ENCODE measurements at regions not wholly inside any gene's neighbourhood (a gene's known extent, or its start where the extent isn't known, plus 50 kb on each side); places are given as distances from the start of the nearest gene placed in this dataset.

- Histone ChIP-seq H3K4me1 (ENCODE audit: control insufficient read depth in 1 of 2, insufficient read depth in 2 of 2, low read depth in 1 of 2, low read length in 1 of 2) (peaks cover 0 to 33% of the 10 kb centered on the region in 2 experiments; a peak in 3 of 4 replicates), H3K4me2 (no peak overlapping the region), H3K9me2 (no peaks in the 10 kb centered on the region), H3K27me3 (ENCODE audit: insufficient read depth) (no peaks in the 10 kb centered on the region), H4K20me1 (ENCODE audit: insufficient read depth) (no peaks in the 10 kb centered on the region), H3K79me2 (ENCODE audit: insufficient read depth) (no peaks in the 10 kb centered on the region), H3K9ac (no peak overlapping the region), H3F3A (replicated peaks; ENCODE audit: insufficient read depth) (peaks cover 27% of the 10 kb centered on the region), H3K27ac (ENCODE audit: low read depth in 2 of 2, low read length in 1 of 2) (no peak overlapping the region), H2AFZ (ENCODE audit: low read depth) (no peak overlapping the region), H3K36me3 (replicated peaks in 1 of 2; ENCODE audit: control insufficient read depth in 1 of 2, insufficient read depth in 2 of 2, low read length in 1 of 2) (no peaks in the 10 kb centered on the region), H3K9me3 (no peaks in the 10 kb centered on the region), H3K4me3 (ENCODE audit: low read depth in 2 of 2, low read length in 1 of 2) (no peak overlapping the region)
- POLR2A ChIA-PET, result no interaction called here
- CTCF ChIA-PET, result no interaction called here
- TF ChIP-seq PBX3 (IDR thresholded peaks at IDR 0.05) (no peak), MEF2A (IDR thresholded peaks at IDR 0.05; ENCODE audit: borderline replicate concordance, low read depth) (no peak), NRF1 (IDR thresholded peaks at IDR 0.05; ENCODE audit: low read depth, low read length) (no peak), TEAD4 (IDR thresholded peaks at IDR 0.05; ENCODE audit: borderline replicate concordance, insufficient read depth) (no peak), POLR2AphosphoS5 (IDR thresholded peaks at IDR 0.05; ENCODE audit: low read depth, low read length) (no peak), RXRA (IDR thresholded peaks at IDR 0.05; ENCODE audit: borderline replicate concordance, low read depth) (no peak), GABPA (IDR thresholded peaks at IDR 0.05; ENCODE audit: low read depth) (no peak), JUND (IDR thresholded peaks at IDR 0.05) (no peak), YY1 (IDR thresholded peaks at IDR 0.05; ENCODE audit: low read depth) (no peak), MAX (IDR thresholded peaks at IDR 0.05; ENCODE audit: low read depth) (no peak)
- 94% methylated on average over 2 of the region's 2 CpGs for WGBS (ENCODE audit: low lambda C conversion rate)
- no peak for DNase-seq
These were observed 283.9 kb downstream of the ANKRD50 start for GRCh38 chr4:124428648-124429047.

GRCh38 chr4:124429746-124430250, 282.7 kb downstream of the ANKRD50 start:
- Histone ChIP-seq H3K27me3 (ENCODE audit: insufficient read depth) (no peaks in the 10 kb centered on the region), H3K4me1 (ENCODE audit: control insufficient read depth in 1 of 2, insufficient read depth in 2 of 2, low read depth in 1 of 2, low read length in 1 of 2) (peaks cover 0 to 33% of the 10 kb centered on the region in 2 experiments; a peak in 3 of 4 replicates), H3K9me2 (no peaks in the 10 kb centered on the region), H2AFZ (ENCODE audit: low read depth) (peak overlapping the region; percentile 82; the same call in 1 of the 2 replicates), H3K9me3 (no peaks in the 10 kb centered on the region), H3K36me3 (replicated peaks in 1 of 2; ENCODE audit: control insufficient read depth in 1 of 2, insufficient read depth in 2 of 2, low read length in 1 of 2) (no peaks in the 10 kb centered on the region), H3K79me2 (ENCODE audit: insufficient read depth) (no peaks in the 10 kb centered on the region), H3K27ac (ENCODE audit: low read depth in 2 of 2, low read length in 1 of 2) (peak overlapping the region in 1 of 2 experiments; percentile 14; a peak in 1 of 4 replicates), H3F3A (replicated peaks; ENCODE audit: insufficient read depth) (peaks cover 27% of the 10 kb centered on the region), H4K20me1 (ENCODE audit: insufficient read depth) (no peaks in the 10 kb centered on the region), H3K4me3 (ENCODE audit: low read depth in 2 of 2, low read length in 1 of 2) (no peak overlapping the region), H3K9ac (no peak overlapping the region), H3K4me2 (peak overlapping the region; percentile 30; the same call in 1 of the 2 replicates)
- DNase-seq, result no peak
- TF ChIP-seq MAX (IDR thresholded peaks at IDR 0.05; ENCODE audit: low read depth) (no peak), REST (IDR thresholded peaks at IDR 0.05; ENCODE audit: low read depth, low read length) (no peak), CTCF (IDR thresholded peaks at IDR 0.05) (peak; percentile 7; the same call in 1 of the 2 replicates), TEAD4 (IDR thresholded peaks at IDR 0.05; ENCODE audit: borderline replicate concordance, insufficient read depth) (no peak)
- CTCF ChIA-PET, result no interaction called here
- 84% methylated on average over 2 of the region's 2 CpGs for WGBS (ENCODE audit: low lambda C conversion rate)
- POLR2A ChIA-PET, result no interaction called here

All from SK-N-SH (cell line).